Liver (tissue), 3 donors: ENCODE measurements at regions not wholly inside any gene's neighbourhood (a gene's known extent, or its start where the extent isn't known, plus 50 kb on each side); places are given as distances from the start of the nearest gene placed in this dataset.

Experiments used
- ATF3 ChIP-seq: IDR thresholded peaks from 2 replicates; pipeline ENCODE4 v1.6.1; 2016; ENCODE audit warnings: antibody characterized with exemption
- CTCF ChIP-seq: fragments of 150-350 bp; IDR thresholded peaks from 2 replicates; pipeline ENCODE4 v1.5.1; 2017; ENCODE audit warnings: improper control_type of control experiment, low read depth, low read length; ENCODE audit not compliant: missing input control
- EGR1 ChIP-seq, 2 donors: IDR thresholded peaks; 2 replicates each; pipeline ENCODE4 v1.6.1; 2016 to 2018; ENCODE audit warnings: antibody characterized with exemption in 2 of 2, low read depth in 2 of 2
- FOXA1 ChIP-seq: IDR thresholded peaks from 2 replicates; pipeline ENCODE4 v1.6.1; 2016; ENCODE audit warnings: antibody characterized with exemption
- GABPA ChIP-seq, 2 donors: IDR thresholded peaks in 1 of 2; conservative IDR thresholded peaks in 1 of 2; 2 replicates each; pipeline ENCODE4 v1.6.1; 2016; ENCODE audit warnings: antibody characterized with exemption in 2 of 2, mild to moderate bottlenecking in 1 of 2, moderate library complexity in 1 of 2
- JUND ChIP-seq, 2 donors: IDR thresholded peaks; 2 replicates each; pipeline ENCODE4 v1.6.1; 2016; ENCODE audit warnings: antibody characterized with exemption in 2 of 2
- RAD21 ChIP-seq, 2 donors: IDR thresholded peaks; 2 replicates each; pipeline ENCODE4 v1.6.1; 2016; ENCODE audit warnings: antibody characterized with exemption in 2 of 2, mild to moderate bottlenecking in 2 of 2
- RXRA ChIP-seq, 2 donors: IDR thresholded peaks; 2 replicates each; pipeline ENCODE4 v1.6.1; 2017 to 2018; ENCODE audit warnings: antibody characterized with exemption in 2 of 2, mild to moderate bottlenecking in 1 of 2
- SP1 ChIP-seq: IDR thresholded peaks from 2 replicates; pipeline ENCODE4 v1.6.1; 2018; ENCODE audit warnings: antibody characterized with exemption, mild to moderate bottlenecking
- ZBTB33 ChIP-seq: IDR thresholded peaks from 2 replicates; pipeline ENCODE4 v1.6.1; 2016; ENCODE audit warnings: antibody characterized with exemption
- TF ChIP-seq, protein P1 (sequence below): IDR thresholded peaks from 2 replicates; pipeline ENCODE4 v1.6.1; 2016; ENCODE audit warnings: antibody characterized with exemption
- TF ChIP-seq, protein P2 (sequence below): IDR thresholded peaks from 2 replicates; pipeline ENCODE4 v1.6.1; 2016; ENCODE audit warnings: antibody characterized with exemption, mild to moderate bottlenecking
- donor health status: healthy.
- donor health status: healthy.

GRCh38 chr2:6674381-6674780 lies 191.3 kb downstream of the CMPK2 start:
- TF ChIP-seq, protein P1, sequence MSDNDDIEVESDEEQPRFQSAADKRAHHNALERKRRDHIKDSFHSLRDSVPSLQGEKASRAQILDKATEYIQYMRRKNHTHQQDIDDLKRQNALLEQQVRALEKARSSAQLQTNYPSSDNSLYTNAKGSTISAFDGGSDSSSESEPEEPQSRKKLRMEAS: no peak
- TF ChIP-seq CTCF (no peak), FOXA1 (no peak), SP1 (no peak), GABPA (IDR thresholded peaks at IDR 0.05 in 1 of 2, conservative IDR thresholded peaks at IDR 0.05 in 1 of 2) (no peak), RXRA (IDR thresholded peaks at IDR 0.05) (no peak), EGR1 (IDR thresholded peaks at IDR 0.05; ENCODE audit: low read depth in 2 of 2) (no peak), JUND (IDR thresholded peaks at IDR 0.05) (no peak), ATF3 (no peak), RAD21 (IDR thresholded peaks at IDR 0.05) (no peak), ZBTB33 (no peak)
- TF ChIP-seq, protein P2, sequence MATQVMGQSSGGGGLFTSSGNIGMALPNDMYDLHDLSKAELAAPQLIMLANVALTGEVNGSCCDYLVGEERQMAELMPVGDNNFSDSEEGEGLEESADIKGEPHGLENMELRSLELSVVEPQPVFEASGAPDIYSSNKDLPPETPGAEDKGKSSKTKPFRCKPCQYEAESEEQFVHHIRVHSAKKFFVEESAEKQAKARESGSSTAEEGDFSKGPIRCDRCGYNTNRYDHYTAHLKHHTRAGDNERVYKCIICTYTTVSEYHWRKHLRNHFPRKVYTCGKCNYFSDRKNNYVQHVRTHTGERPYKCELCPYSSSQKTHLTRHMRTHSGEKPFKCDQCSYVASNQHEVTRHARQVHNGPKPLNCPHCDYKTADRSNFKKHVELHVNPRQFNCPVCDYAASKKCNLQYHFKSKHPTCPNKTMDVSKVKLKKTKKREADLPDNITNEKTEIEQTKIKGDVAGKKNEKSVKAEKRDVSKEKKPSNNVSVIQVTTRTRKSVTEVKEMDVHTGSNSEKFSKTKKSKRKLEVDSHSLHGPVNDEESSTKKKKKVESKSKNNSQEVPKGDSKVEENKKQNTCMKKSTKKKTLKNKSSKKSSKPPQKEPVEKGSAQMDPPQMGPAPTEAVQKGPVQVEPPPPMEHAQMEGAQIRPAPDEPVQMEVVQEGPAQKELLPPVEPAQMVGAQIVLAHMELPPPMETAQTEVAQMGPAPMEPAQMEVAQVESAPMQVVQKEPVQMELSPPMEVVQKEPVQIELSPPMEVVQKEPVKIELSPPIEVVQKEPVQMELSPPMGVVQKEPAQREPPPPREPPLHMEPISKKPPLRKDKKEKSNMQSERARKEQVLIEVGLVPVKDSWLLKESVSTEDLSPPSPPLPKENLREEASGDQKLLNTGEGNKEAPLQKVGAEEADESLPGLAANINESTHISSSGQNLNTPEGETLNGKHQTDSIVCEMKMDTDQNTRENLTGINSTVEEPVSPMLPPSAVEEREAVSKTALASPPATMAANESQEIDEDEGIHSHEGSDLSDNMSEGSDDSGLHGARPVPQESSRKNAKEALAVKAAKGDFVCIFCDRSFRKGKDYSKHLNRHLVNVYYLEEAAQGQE: no peak
